Activated naive CD8-positive, alpha-beta T cell treated with anti-CD3 and anti-CD28 coated beads for 36 hours (primary cell): ENCODE measurements at regions not wholly inside any gene's neighbourhood (a gene's known extent, or its start where the extent isn't known, plus 50 kb on each side); places are given as distances from the start of the nearest gene placed in this dataset.
"Not testable (repeated sequence)": the region's sequence is repeated elsewhere in the genome, so short reads cannot be mapped to it uniquely, and the experiment has no call there.

Experiments
- DNase-seq: peaks from one replicate; pipeline ENCODE4 v3.0.0; 2021
- H3K27ac Mint-ChIP-seq: one replicate; pipeline ENCODE4 v1.8.0; 2022; ENCODE audit warnings: mild to moderate bottlenecking, moderate library complexity, mixed read lengths
- H3K27me3 Mint-ChIP-seq: one replicate; pipeline ENCODE4 v1.8.0; 2022; ENCODE audit warnings: mild to moderate bottlenecking, mixed read lengths
- H3K36me3 Mint-ChIP-seq: one replicate; pipeline ENCODE4 v1.8.0; 2021; ENCODE audit warnings: mild to moderate bottlenecking, mixed read lengths
- H3K4me1 Mint-ChIP-seq: one replicate; pipeline ENCODE4 v1.8.0; 2021; ENCODE audit warnings: mixed read lengths
- H3K4me3 Mint-ChIP-seq: one replicate; pipeline ENCODE4 v1.8.0; 2022; ENCODE audit warnings: mild to moderate bottlenecking, moderate library complexity, mixed read lengths
- H3K9me3 Mint-ChIP-seq: one replicate; pipeline ENCODE4 v1.8.0; 2022; ENCODE audit warnings: mixed read lengths

- not testable (repeated sequence) for H3K4me3 Mint-ChIP-seq, H3K36me3 Mint-ChIP-seq, H3K27me3 Mint-ChIP-seq, H3K27ac Mint-ChIP-seq, H3K4me1 Mint-ChIP-seq, DNase-seq, H3K9me3 Mint-ChIP-seq
Observed at GRCh38 chr1:25171013-25171412, 61.3 kb downstream of the SYF2 start.

GRCh38 chr1:25170439-25170838 is 61.9 kb downstream of the SYF2 start:
- H3K27me3 Mint-ChIP-seq: no peaks in the 10 kb centered on the region
- H3K4me1 Mint-ChIP-seq: no peaks in the 10 kb centered on the region
- DNase-seq: no peak
- no peak overlapping the region for H3K27ac Mint-ChIP-seq
- H3K4me3 Mint-ChIP-seq: no peak overlapping the region
- H3K36me3 Mint-ChIP-seq: no peaks in the 10 kb centered on the region
- H3K9me3 Mint-ChIP-seq: no peaks in the 10 kb centered on the region

GRCh38 chr1:25169610-25170009 is 62.7 kb downstream of the SYF2 start:
- Mint-ChIP-seq H3K9me3 (no peaks in the 10 kb centered on the region), H3K4me3 (no peak overlapping the region), H3K27ac (no peak overlapping the region), H3K27me3 (no peaks in the 10 kb centered on the region), H3K4me1 (no peaks in the 10 kb centered on the region), H3K36me3 (no peaks in the 10 kb centered on the region)
- DNase-seq: no peak

GRCh38 chr1:25169168-25169567 is 63.1 kb downstream of the SYF2 start:
- H3K27me3 Mint-ChIP-seq: no peaks in the 10 kb centered on the region
- no peak overlapping the region for H3K27ac Mint-ChIP-seq
- H3K4me3 Mint-ChIP-seq: no peak overlapping the region

GRCh38 chr1:25168193-25169071 is 63.9 kb downstream of the SYF2 start:
- H3K4me3 Mint-ChIP-seq: no peak overlapping the region
- H3K27ac Mint-ChIP-seq: no peak overlapping the region
- H3K27me3 Mint-ChIP-seq: no peaks in the 10 kb centered on the region
- no peaks in the 10 kb centered on the region for H3K9me3 Mint-ChIP-seq
- no peaks in the 10 kb centered on the region for H3K36me3 Mint-ChIP-seq
- no peaks in the 10 kb centered on the region for H3K4me1 Mint-ChIP-seq
- DNase-seq: no peak

More at GRCh38 chr1:25169168-25169567, 63.1 kb downstream of the SYF2 start:
- Mint-ChIP-seq H3K4me1 (no peaks in the 10 kb centered on the region), H3K36me3 (no peaks in the 10 kb centered on the region), H3K9me3 (no peaks in the 10 kb centered on the region)
- DNase-seq: no peak

- H3K4me1 Mint-ChIP-seq: no peaks in the 10 kb centered on the region
- no peak overlapping the region for H3K27ac Mint-ChIP-seq
- H3K4me3 Mint-ChIP-seq: no peak overlapping the region
- DNase-seq: no peak
- H3K27me3 Mint-ChIP-seq: no peaks in the 10 kb centered on the region
- no peaks in the 10 kb centered on the region for H3K9me3 Mint-ChIP-seq
- H3K36me3 Mint-ChIP-seq: no peaks in the 10 kb centered on the region
Observed at GRCh38 chr1:25167269-25168192, 64.8 kb downstream of the SYF2 start.

GRCh38 chr1:25166847-25167246 is 65.5 kb downstream of the SYF2 start:
- H3K4me3 Mint-ChIP-seq: no peak overlapping the region
- DNase-seq: no peak
- no peaks in the 10 kb centered on the region for H3K9me3 Mint-ChIP-seq
- no peak overlapping the region for H3K27ac Mint-ChIP-seq
- no peaks in the 10 kb centered on the region for H3K27me3 Mint-ChIP-seq
- H3K4me1 Mint-ChIP-seq: no peaks in the 10 kb centered on the region
- no peaks in the 10 kb centered on the region for H3K36me3 Mint-ChIP-seq

GRCh38 chr1:25163986-25164385 is 68.3 kb downstream of the SYF2 start:
- no peak overlapping the region for H3K27ac Mint-ChIP-seq
- DNase-seq: no peak
- H3K27me3 Mint-ChIP-seq: no peaks in the 10 kb centered on the region
- H3K36me3 Mint-ChIP-seq: no peaks in the 10 kb centered on the region
- no peaks in the 10 kb centered on the region for H3K4me1 Mint-ChIP-seq
- H3K9me3 Mint-ChIP-seq: no peaks in the 10 kb centered on the region
- H3K4me3 Mint-ChIP-seq: no peak overlapping the region

- no peak for DNase-seq
- no peak overlapping the region for H3K4me3 Mint-ChIP-seq
- no peaks in the 10 kb centered on the region for H3K9me3 Mint-ChIP-seq
- peaks cover 5% of the 10 kb centered on the region for H3K27me3 Mint-ChIP-seq
- no peak overlapping the region for H3K27ac Mint-ChIP-seq
- no peaks in the 10 kb centered on the region for H3K36me3 Mint-ChIP-seq
- no peaks in the 10 kb centered on the region for H3K4me1 Mint-ChIP-seq
Observed at GRCh38 chr1:25161981-25162380, 70.3 kb downstream of the SYF2 start.

- no peak overlapping the region for H3K4me3 Mint-ChIP-seq
- no peaks in the 10 kb centered on the region for H3K36me3 Mint-ChIP-seq
- no peak for DNase-seq
- H3K9me3 Mint-ChIP-seq: no peaks in the 10 kb centered on the region
- no peak overlapping the region for H3K27ac Mint-ChIP-seq
- H3K27me3 Mint-ChIP-seq: peaks cover 9% of the 10 kb centered on the region
- no peaks in the 10 kb centered on the region for H3K4me1 Mint-ChIP-seq
Observed at GRCh38 chr1:25157846-25158245, 74.5 kb downstream of the SYF2 start.

GRCh38 chr1:25150985-25151495 is 81.3 kb downstream of the SYF2 start:
- peaks cover 6% of the 10 kb centered on the region for H3K4me1 Mint-ChIP-seq
- H3K27ac Mint-ChIP-seq: no peak overlapping the region
- H3K27me3 Mint-ChIP-seq: peaks cover 21% of the 10 kb centered on the region
- no peak overlapping the region for H3K4me3 Mint-ChIP-seq
- H3K9me3 Mint-ChIP-seq: no peaks in the 10 kb centered on the region
- DNase-seq: no peak
- no peaks in the 10 kb centered on the region for H3K36me3 Mint-ChIP-seq

- no peaks in the 10 kb centered on the region for H3K9me3 Mint-ChIP-seq
- H3K27me3 Mint-ChIP-seq: peaks cover 19% of the 10 kb centered on the region
- DNase-seq: peak; percentile 22
Observed at GRCh38 chr1:25148673-25149300, 83.5 kb downstream of the SYF2 start.

GRCh38 chr1:25146451-25146855 is 85.8 kb downstream of the SYF2 start:
- no peak overlapping the region for H3K27ac Mint-ChIP-seq
- H3K27me3 Mint-ChIP-seq: peaks cover 16% of the 10 kb centered on the region
- H3K9me3 Mint-ChIP-seq: no peaks in the 10 kb centered on the region
- no peaks in the 10 kb centered on the region for H3K36me3 Mint-ChIP-seq
- H3K4me3 Mint-ChIP-seq: no peak overlapping the region
- peaks cover 6% of the 10 kb centered on the region for H3K4me1 Mint-ChIP-seq
- no peak for DNase-seq

More at GRCh38 chr1:25148673-25149300, 83.5 kb downstream of the SYF2 start:
- Mint-ChIP-seq H3K4me1 (peaks cover 6% of the 10 kb centered on the region), H3K27ac (no peak overlapping the region), H3K4me3 (no peak overlapping the region), H3K36me3 (no peaks in the 10 kb centered on the region)

GRCh38 chr1:25145775-25146393 is 86.4 kb downstream of the SYF2 start:
- H3K36me3 Mint-ChIP-seq: no peaks in the 10 kb centered on the region
- H3K9me3 Mint-ChIP-seq: no peaks in the 10 kb centered on the region
- H3K27me3 Mint-ChIP-seq: peaks cover 13% of the 10 kb centered on the region
- H3K4me3 Mint-ChIP-seq: no peak overlapping the region
- DNase-seq: no peak
- peaks cover 6% of the 10 kb centered on the region for H3K4me1 Mint-ChIP-seq
- H3K27ac Mint-ChIP-seq: no peak overlapping the region
